IMR-90 (cell line): ENCODE measurements at regions not wholly inside any gene's neighbourhood (a gene's known extent, or its start where the extent isn't known, plus 50 kb on each side); places are given as distances from the start of the nearest gene placed in this dataset.

Experiments
- ATAC-seq: fragments of 200-7000 bp; cut with Tn5 transposase; 2 replicates; pipeline ENCODE4 v1.9.1; 2020; ENCODE audit warnings: low read depth, mild to moderate bottlenecking, moderate library complexity
- BruUV-seq: library from RNA; stranded (reverse); fragments of 400-500 nt; replicated peaks from 2 replicates; lab custom pipeline; 2021; lab: Mats Ljungman, UMichigan
- CTCF ChIA-PET: fragments of 300-600 bp; formaldehyde crosslinking; extraction: SDS; loops from one replicate; lab custom pipeline; 2021; ENCODE audit warnings: antibody characterized with exemption; lab: Yijun Ruan, JAX
- POLR2A ChIA-PET: fragments of 300-600 bp; sonication (Branson Sonifier 250); formaldehyde crosslinking; loops from one replicate; lab custom pipeline; 2022; ENCODE audit warnings: antibody characterized with exemption; ENCODE audit not compliant: unreplicated experiment; lab: Charles Lee
- DNase-seq: peaks from one replicate; pipeline ENCODE4 v3.0.0; 2013
- H2AFZ ChIP-seq: replicated peaks from 2 replicates; pipeline ENCODE3; 2013; ENCODE audit warnings: low read length, mild to moderate bottlenecking; ENCODE audit not compliant: poor library complexity
- H2AK5ac ChIP-seq: 2 replicates; pipeline ENCODE4 v1.6.1; 2013; ENCODE audit warnings: low read depth, low read length, inconsistent platforms
- H2AK9ac ChIP-seq: replicated peaks from 2 replicates; pipeline ENCODE3; 2013; ENCODE audit warnings: mild to moderate bottlenecking, low read depth, low read length, moderate library complexity; ENCODE audit not compliant: poor library complexity
- H2BK120ac ChIP-seq: 2 replicates; pipeline ENCODE4 v1.6.1; 2013; ENCODE audit warnings: low read depth, low read length, inconsistent platforms
- H2BK15ac ChIP-seq: 3 replicates; pipeline ENCODE4 v1.6.1; 2013; ENCODE audit warnings: low read depth, low read length, inconsistent platforms
- H2BK20ac ChIP-seq: 2 replicates; pipeline ENCODE4 v1.6.1; 2013; ENCODE audit warnings: low read depth, mild to moderate bottlenecking, inconsistent platforms, low read length, moderate library complexity
- H2BK5ac ChIP-seq: 2 replicates; pipeline ENCODE4 v1.6.1; 2013; ENCODE audit warnings: mild to moderate bottlenecking, low read depth, low read length, inconsistent platforms; ENCODE audit not compliant: poor library complexity, severe bottlenecking
- H3K14ac ChIP-seq: replicated peaks from 2 replicates; pipeline ENCODE4 v1.6.1; 2013; ENCODE audit warnings: low read depth, low read length, inconsistent platforms
- H3K18ac ChIP-seq: 2 replicates; pipeline ENCODE4 v1.6.1; 2013; ENCODE audit warnings: low read depth, low read length, control low read depth
- H3K23ac ChIP-seq: 2 replicates; pipeline ENCODE4 v1.6.1; 2013; ENCODE audit warnings: low read depth, low read length, inconsistent platforms
- H3K27ac ChIP-seq: 2 replicates; pipeline ENCODE4 v1.5.1; 2013; ENCODE audit warnings: mild to moderate bottlenecking, control low read depth, low read length; ENCODE audit not compliant: insufficient read depth
- H3K27me3 ChIP-seq: 2 replicates; pipeline ENCODE4 v1.6.1; 2013; ENCODE audit warnings: low read length; ENCODE audit not compliant: control insufficient read depth, insufficient read depth
- H3K36me3 ChIP-seq: 2 replicates; pipeline ENCODE4 v1.6.1; 2013; ENCODE audit warnings: low read length, mixed read lengths; ENCODE audit not compliant: control insufficient read depth, insufficient read depth
- H3K4ac ChIP-seq: 2 replicates; pipeline ENCODE4 v1.6.1; 2013; ENCODE audit warnings: low read depth, low read length, inconsistent platforms
- H3K4me1 ChIP-seq: 2 replicates; pipeline ENCODE4 v1.6.1; 2013; ENCODE audit warnings: low read length, mixed read lengths; ENCODE audit not compliant: control insufficient read depth, insufficient read depth
- H3K4me2 ChIP-seq: 2 replicates; pipeline ENCODE4 v1.6.1; 2013; ENCODE audit warnings: low read depth, mild to moderate bottlenecking, control low read depth, low read length, moderate library complexity
- H3K4me3 ChIP-seq: 2 replicates; pipeline ENCODE4 v1.5.1; 2013; ENCODE audit warnings: low read depth, mild to moderate bottlenecking, control low read depth, low read length, moderate library complexity; ENCODE audit not compliant: insufficient read depth
- H3K56ac ChIP-seq: 2 replicates; pipeline ENCODE4 v1.6.1; 2013; ENCODE audit warnings: low read length, inconsistent platforms; ENCODE audit not compliant: insufficient read depth; ENCODE audit errors: extremely low read depth
- H3K79me1 ChIP-seq, 2 experiments: 2 replicates each; pipeline ENCODE4 v1.6.1; 2013; ENCODE audit warnings: low read length in 2 of 2, inconsistent platforms in 1 of 2, low read depth in 1 of 2
- H3K9ac ChIP-seq: 2 replicates; pipeline ENCODE4 v1.6.1; 2013; ENCODE audit warnings: low read depth, low read length, control low read depth
- H3K9me1 ChIP-seq: 2 replicates; pipeline ENCODE4 v1.6.1; 2013; ENCODE audit warnings: low read length, inconsistent platforms; ENCODE audit not compliant: insufficient read depth
- H3K9me3 ChIP-seq: 2 replicates; pipeline ENCODE4 v1.6.1; 2013; ENCODE audit warnings: low read length; ENCODE audit not compliant: control insufficient read depth, insufficient read depth
- H4K20me1 ChIP-seq: 2 replicates; pipeline ENCODE4 v1.6.1; 2013; ENCODE audit warnings: low read length, inconsistent platforms; ENCODE audit not compliant: insufficient read depth
- H4K5ac ChIP-seq: 2 replicates; pipeline ENCODE4 v1.6.1; 2013; ENCODE audit warnings: mild to moderate bottlenecking, low read depth, low read length, control low read depth
- H4K8ac ChIP-seq, 2 experiments: 2 replicates each; pipeline ENCODE4 v1.6.1; 2013; ENCODE audit warnings: low read depth in 2 of 2, low read length in 2 of 2, control low read depth in 1 of 2, inconsistent platforms in 1 of 2
- H4K91ac ChIP-seq: 2 replicates; pipeline ENCODE4 v1.6.1; 2013; ENCODE audit warnings: low read depth, low read length, inconsistent platforms; ENCODE audit not compliant: insufficient read depth
- BHLHE40 ChIP-seq: fragments of 150-350 bp; IDR thresholded peaks from 2 replicates; pipeline ENCODE4 v1.6.1; 2016; ENCODE audit warnings: mild to moderate bottlenecking, low read depth, low read length
- CEBPB ChIP-seq: IDR thresholded peaks from 2 replicates; pipeline ENCODE4 v1.6.1; 2012; ENCODE audit warnings: low read depth, low read length, improper control_type of control experiment
- CHD1 ChIP-seq: IDR thresholded peaks from 2 replicates; pipeline ENCODE4 v1.6.1; 2012; ENCODE audit warnings: low read depth, low read length, improper control_type of control experiment
- CTCF ChIP-seq: conservative IDR thresholded peaks from 2 replicates; pipeline ENCODE4 v1.5.1; 2012; ENCODE audit warnings: mild to moderate bottlenecking, low read depth, low read length, improper control_type of control experiment
- ELK1 ChIP-seq: fragments of 150-350 bp; IDR thresholded peaks from 2 replicates; pipeline ENCODE4 v1.6.1; 2016; ENCODE audit warnings: low read depth, mild to moderate bottlenecking, low read length, moderate library complexity, borderline replicate concordance
- FOS ChIP-seq: fragments of 150-350 bp; IDR thresholded peaks from 2 replicates; pipeline ENCODE4 v1.6.1; 2016; ENCODE audit warnings: low read depth, low read length
- MAFK ChIP-seq: IDR thresholded peaks from 2 replicates; pipeline ENCODE4 v1.6.1; 2012; ENCODE audit warnings: low read depth, low read length, improper control_type of control experiment
- MAZ ChIP-seq: IDR thresholded peaks from 2 replicates; pipeline ENCODE4 v1.6.1; 2012; ENCODE audit warnings: low read depth, mild to moderate bottlenecking, low read length, improper control_type of control experiment, moderate library complexity, borderline replicate concordance
- MXI1 ChIP-seq: IDR thresholded peaks from 2 replicates; pipeline ENCODE4 v1.6.1; 2012; ENCODE audit warnings: low read depth, mild to moderate bottlenecking, low read length, moderate library complexity, borderline replicate concordance
- NFE2L2 ChIP-seq: fragments of 150-350 bp; IDR thresholded peaks from 2 replicates; pipeline ENCODE4 v1.6.1; 2016; ENCODE audit warnings: low read depth, mild to moderate bottlenecking, low read length
- POLR2A ChIP-seq: IDR thresholded peaks from 2 replicates; pipeline ENCODE4 v1.6.1; 2012; ENCODE audit warnings: mild to moderate bottlenecking, low read depth, low read length
- RAD21 ChIP-seq: IDR thresholded peaks from 2 replicates; pipeline ENCODE4 v1.6.1; 2012; ENCODE audit warnings: low read length, improper control_type of control experiment
- RCOR1 ChIP-seq: IDR thresholded peaks from 2 replicates; pipeline ENCODE4 v1.6.1; 2012; ENCODE audit warnings: mild to moderate bottlenecking, low read length, improper control_type of control experiment; ENCODE audit not compliant: insufficient replicate concordance
- RFX5 ChIP-seq: IDR thresholded peaks from 2 replicates; pipeline ENCODE4 v1.8.0; 2012; ENCODE audit warnings: low read depth, mild to moderate bottlenecking, low read length, moderate library complexity
- SMC3 ChIP-seq: fragments of 150-350 bp; IDR thresholded peaks from 2 replicates; pipeline ENCODE4 v1.6.1; 2016; ENCODE audit warnings: low read depth, mild to moderate bottlenecking, antibody characterized with exemption, low read length, moderate library complexity
- USF2 ChIP-seq: fragments of 150-350 bp; IDR thresholded peaks from 2 replicates; pipeline ENCODE4 v1.6.1; 2017; ENCODE audit warnings: mild to moderate bottlenecking, antibody characterized with exemption, low read length, low read depth
- WGBS, 2 experiments: methylation state at CpG; one replicate each; pipeline versions ENCODE4 v1.1.5 to v1.1.7; 2013; ENCODE audit warnings: missing lambda C conversion rate in 2 of 2; ENCODE audit not compliant: insufficient read length in 1 of 2; ENCODE audit errors: extremely low coverage in 2 of 2; 5-methylcytosine and 5-hydroxymethylcytosine counted together
- dilution Hi-C: fragments of 300-500 bp; cut with HindIII; formaldehyde crosslinking; loops from one replicate; pipeline ENCODE4 v1.14.3; 2018; ENCODE audit warnings: low sequenced_read_pairs; ENCODE audit not compliant: unreplicated experiment
- in situ Hi-C: fragments of 300-500 bp; cut with MboI; formaldehyde crosslinking; loops from 3 replicates; pipeline ENCODE4 v1.14.3; 2019; ENCODE audit warnings: low sequenced_read_pairs, inconsistent platforms, mixed read lengths
- intact Hi-C: fragments of 100-400 bp; cut with micrococcal nuclease; formaldehyde crosslinking; loops from 2 replicates; pipeline ENCODE4 v1.10.0; 2022

- Histone ChIP-seq H3K14ac (no peak overlapping the region), H3K18ac (no peak overlapping the region), H3K27me3 (peaks cover 2% of the 10 kb centered on the region; the same call in 1 of the 2 replicates), H2AK9ac (no peak overlapping the region), H4K91ac (no peak overlapping the region), H4K8ac (no peak overlapping the region), H4K20me1 (no peaks in the 10 kb centered on the region), H3K79me1 (no peaks in the 10 kb centered on the region), H3K4me3 (no peak overlapping the region), H2AFZ (no peak overlapping the region), H3K9ac (no peak overlapping the region), H3K23ac (no peak overlapping the region), H2BK15ac (no peak overlapping the region), H3K4me1 (peaks cover 8% of the 10 kb centered on the region), H2AK5ac (no peak overlapping the region), H3K4ac (no peak overlapping the region), H3K4me2 (no peak overlapping the region), H2BK20ac (no peak overlapping the region), H3K36me3 (no peaks in the 10 kb centered on the region), H3K9me1 (peaks cover 5% of the 10 kb centered on the region; the same call in 1 of the 2 replicates), H4K5ac (no peak overlapping the region), H2BK5ac (no peak overlapping the region), H3K56ac (no peak overlapping the region), H3K9me3 (no peaks in the 10 kb centered on the region), H2BK120ac (no peak overlapping the region), H3K27ac (no peak overlapping the region)
- no TSS peak for BruUV-seq
- DNase-seq (peak; percentile 29), ATAC-seq (no peak)
- TF ChIP-seq RFX5 (no peak), RAD21 (no peak), CEBPB (no peak; the same call in 1 of the 2 replicates), POLR2A (no peak), MAZ (no peak), FOS (no peak), CTCF (no peak), MAFK (no peak), USF2 (no peak), BHLHE40 (no peak), RCOR1 (no peak), ELK1 (no peak), SMC3 (no peak), MXI1 (no peak), NFE2L2 (no peak), CHD1 (no peak)
- CTCF ChIA-PET, result no interaction called here
- intact Hi-C loops (no loop called here), in situ Hi-C loops (no loop called here), dilution Hi-C loops (no loop called here)
- WGBS, 2 experiments, result 40% methylated on average over 1 of the region's 3 CpGs; no CpG with 5 or more reads in 1 of the 2 experiments
- POLR2A ChIA-PET, result no interaction called here
These were observed 110.3 kb upstream of the BACH2 start for GRCh38 chr6:90406957-90407356.
